Fibroblast of mammary gland (primary cell): ENCODE measurements at regions not wholly inside any gene's neighbourhood (a gene's known extent, or its start where the extent isn't known, plus 50 kb on each side); places are given as distances from the start of the nearest gene placed in this dataset.

Source experiments
- DNase-seq: peaks from one replicate; pipeline ENCODE4 v3.0.0-alpha.2; 2010; ENCODE audit warnings: low read depth
- H3K4me3 ChIP-seq: 2 replicates; pipeline ENCODE4 v1.5.1; 2011; ENCODE audit warnings: low read depth, mild to moderate bottlenecking, low read length, moderate library complexity; ENCODE audit not compliant: control insufficient read depth
- TF ChIP-seq, protein P1 (sequence below): conservative IDR thresholded peaks from 2 replicates; pipeline ENCODE4 v1.5.1; 2011; ENCODE audit warnings: low read depth, low read length, inconsistent platforms; ENCODE audit not compliant: control insufficient read depth, insufficient read depth

DNA sequence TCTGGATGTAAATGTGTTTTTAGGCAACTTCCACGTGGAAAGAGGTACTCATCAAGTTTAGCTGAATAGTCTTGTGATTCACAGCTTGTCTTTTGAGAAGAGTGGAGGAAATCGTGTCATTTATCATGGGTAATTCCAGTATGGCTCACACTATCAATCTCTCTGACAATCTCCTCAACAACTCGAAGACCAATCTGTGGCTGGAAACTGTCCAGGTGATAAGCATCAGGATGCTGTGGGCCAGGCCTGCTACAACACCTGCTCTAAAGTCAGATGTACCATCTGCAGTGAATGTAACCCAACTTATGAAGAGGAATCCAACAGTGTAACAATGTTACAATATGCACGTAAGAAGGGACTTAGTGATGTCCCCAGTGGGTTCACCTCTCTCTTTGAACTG is 132.1 kb upstream of the GK2 start:
- DNase-seq: no peak
- TF ChIP-seq, protein P1, sequence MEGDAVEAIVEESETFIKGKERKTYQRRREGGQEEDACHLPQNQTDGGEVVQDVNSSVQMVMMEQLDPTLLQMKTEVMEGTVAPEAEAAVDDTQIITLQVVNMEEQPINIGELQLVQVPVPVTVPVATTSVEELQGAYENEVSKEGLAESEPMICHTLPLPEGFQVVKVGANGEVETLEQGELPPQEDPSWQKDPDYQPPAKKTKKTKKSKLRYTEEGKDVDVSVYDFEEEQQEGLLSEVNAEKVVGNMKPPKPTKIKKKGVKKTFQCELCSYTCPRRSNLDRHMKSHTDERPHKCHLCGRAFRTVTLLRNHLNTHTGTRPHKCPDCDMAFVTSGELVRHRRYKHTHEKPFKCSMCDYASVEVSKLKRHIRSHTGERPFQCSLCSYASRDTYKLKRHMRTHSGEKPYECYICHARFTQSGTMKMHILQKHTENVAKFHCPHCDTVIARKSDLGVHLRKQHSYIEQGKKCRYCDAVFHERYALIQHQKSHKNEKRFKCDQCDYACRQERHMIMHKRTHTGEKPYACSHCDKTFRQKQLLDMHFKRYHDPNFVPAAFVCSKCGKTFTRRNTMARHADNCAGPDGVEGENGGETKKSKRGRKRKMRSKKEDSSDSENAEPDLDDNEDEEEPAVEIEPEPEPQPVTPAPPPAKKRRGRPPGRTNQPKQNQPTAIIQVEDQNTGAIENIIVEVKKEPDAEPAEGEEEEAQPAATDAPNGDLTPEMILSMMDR: no peak
- no peak overlapping the region for H3K4me3 ChIP-seq

DNA sequence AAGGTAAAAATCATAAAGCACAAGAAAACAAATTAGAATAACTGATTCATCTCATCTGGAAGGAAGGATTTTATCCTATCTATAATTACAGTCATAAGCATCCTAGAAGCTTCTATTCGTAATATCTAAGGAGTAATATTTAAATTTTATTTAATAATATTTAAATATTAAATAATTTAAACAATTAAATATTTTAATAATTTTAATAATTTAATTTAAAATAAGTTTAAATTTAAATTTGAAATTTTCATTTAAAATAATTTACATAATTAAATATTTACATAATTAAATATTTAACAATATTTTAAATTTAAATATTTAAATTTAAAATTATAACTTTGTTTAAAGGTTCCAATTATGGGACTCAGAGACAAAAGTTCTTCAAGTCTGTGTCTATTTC is 127.5 kb upstream of the GK2 start:
- no peak for DNase-seq
- H3K4me3 ChIP-seq: no peak overlapping the region
- TF ChIP-seq, protein P1: no peak

DNA sequence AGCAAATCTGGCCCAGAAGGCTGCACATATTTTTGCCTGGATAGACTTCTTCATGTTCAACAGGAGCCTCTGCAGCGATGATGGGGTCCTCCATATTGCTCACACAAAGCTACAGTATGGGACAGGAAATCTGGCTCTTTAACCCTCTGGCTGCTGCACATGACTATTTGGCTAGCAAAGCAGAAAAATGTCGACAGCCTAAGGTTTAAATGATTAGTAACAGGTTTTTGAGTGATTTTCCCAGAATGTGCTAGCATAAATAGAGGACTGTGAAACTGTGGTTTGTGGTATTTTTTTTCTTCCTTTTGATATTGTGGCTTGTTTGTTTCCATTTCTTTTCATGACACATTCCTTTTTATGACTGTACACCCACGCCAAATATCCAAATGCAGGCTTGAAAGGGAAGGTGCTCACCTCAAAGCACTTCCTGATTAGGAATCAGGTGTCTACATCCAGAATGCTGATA is 120.2 kb upstream of the GK2 start:
- peak; percentile 1 for DNase-seq
- TF ChIP-seq, protein P1: no peak
- H3K4me3 ChIP-seq: no peak overlapping the region

DNA sequence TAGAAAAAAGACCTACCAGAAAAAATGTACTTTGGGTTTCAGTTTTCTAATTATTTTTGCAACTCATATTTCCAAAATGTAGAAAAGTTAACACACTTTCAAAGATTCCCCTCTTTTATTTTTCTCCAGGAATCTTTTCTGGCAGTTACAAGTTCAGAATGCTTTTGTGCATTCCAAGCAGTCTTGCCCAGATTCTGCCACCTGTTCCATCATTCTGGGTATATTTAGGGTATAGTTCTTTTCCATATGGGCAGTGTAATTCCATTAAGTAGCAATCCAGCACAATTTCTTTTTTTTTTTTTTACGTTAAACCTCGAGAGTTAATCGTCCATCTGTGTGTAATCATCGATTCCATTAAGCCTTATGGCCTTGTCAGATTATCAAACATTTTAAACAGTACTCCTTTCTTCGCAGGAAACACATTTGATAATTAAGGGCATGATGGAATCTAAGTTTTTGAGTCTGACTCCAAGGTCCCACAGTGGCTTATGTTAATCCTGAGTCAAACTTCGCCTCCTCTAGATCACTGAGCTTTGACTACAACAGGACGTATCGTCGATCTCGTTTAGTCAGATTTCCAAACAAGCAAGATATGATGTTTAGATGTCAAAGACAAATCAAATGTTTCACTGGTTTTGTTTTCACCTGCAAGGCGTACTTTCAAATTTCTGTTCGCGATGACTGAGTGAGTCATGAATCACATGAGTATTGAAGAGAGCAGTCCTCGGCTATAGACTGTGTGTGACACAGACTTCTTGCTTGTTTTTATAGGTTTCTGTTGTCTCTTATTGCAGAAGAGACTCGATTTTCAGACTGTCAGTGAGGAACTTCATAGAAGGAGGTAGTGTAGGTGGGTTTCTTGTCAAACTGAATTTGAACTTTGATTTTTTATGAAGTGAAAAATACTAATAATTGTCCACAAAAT is 118.9 kb upstream of the GK2 start:
- no peak overlapping the region for H3K4me3 ChIP-seq
- no peak for DNase-seq
- TF ChIP-seq, protein P1: no peak

DNA sequence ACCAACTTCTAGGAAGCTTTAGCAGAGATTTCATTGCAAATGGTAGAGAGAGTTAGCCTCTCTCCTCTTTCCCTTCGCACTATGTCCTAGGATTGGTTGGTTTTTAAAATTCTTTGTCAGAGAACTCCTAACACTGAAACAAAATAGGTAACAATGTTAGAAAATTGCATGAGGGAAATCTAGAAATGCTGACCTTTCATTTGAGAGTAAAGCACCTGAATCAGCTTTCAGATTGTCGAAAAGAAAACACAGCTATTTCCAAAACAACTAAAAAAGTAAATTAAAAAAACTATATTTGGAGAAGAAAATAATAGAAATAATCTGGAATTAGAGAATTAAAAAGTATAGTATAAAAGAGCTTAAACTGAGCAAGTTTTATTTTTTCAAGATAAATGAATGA is 108.1 kb upstream of the GK2 start:
- H3K4me3 ChIP-seq: no peak overlapping the region
- DNase-seq: no peak
- TF ChIP-seq, protein P1: no peak

DNA sequence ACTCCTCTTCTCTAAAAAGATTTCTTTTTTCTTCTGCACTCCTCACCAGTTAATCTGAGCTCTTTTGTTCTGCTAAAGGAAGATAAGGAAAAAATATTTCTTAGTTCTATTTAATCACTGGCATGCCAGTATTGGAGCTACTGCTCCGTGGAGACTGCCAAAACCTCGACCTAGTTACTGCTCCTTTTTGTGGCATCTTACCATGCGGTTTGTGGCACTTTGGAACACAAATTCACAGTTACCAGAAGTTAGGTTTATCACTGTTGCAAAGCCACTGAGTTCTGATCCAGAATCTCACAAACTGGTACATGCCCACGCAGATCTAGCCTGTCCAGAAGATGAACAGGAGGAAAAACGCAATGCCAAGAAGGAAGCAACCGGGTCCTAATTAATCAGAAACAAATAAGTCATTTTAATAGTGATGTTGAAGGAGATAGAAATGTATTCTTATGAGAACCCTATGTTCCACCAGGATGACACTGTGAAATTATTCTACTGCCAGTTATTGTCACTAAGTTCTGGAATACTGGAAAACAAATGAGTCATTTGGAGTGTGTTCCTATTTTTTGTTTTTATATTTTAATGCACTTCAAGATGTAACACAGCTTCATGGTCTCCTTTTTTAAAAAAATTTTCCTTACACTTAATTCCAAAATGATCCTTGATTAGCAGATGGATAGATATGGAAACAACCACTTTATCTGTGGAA is 106.7 kb upstream of the GK2 start:
- TF ChIP-seq, protein P1: no peak
- DNase-seq: no peak
- no peak overlapping the region for H3K4me3 ChIP-seq
